SK-N-SH treated with all-trans-retinoic acid at 6 μM for 48 hours (cell line): ENCODE measurements at regions not wholly inside any gene's neighbourhood (a gene's known extent, or its start where the extent isn't known, plus 50 kb on each side); places are given as distances from the start of the nearest gene placed in this dataset.
"Not testable (repeated sequence)": the region's sequence is repeated elsewhere in the genome, so short reads cannot be mapped to it uniquely, and the experiment has no call there.

ENCODE experiments used
- ATAC-seq: fragments of 200-7000 bp; cut with Tn5 transposase; 3 replicates; pipeline ENCODE4 v1.9.1; 2020; ENCODE audit warnings: mild to moderate bottlenecking, moderate library complexity
- CSDC2 ChIP-seq: fragments of 250-450 bp; sonication (Bioruptor Pico); IDR thresholded peaks from 2 replicates; pipeline ENCODE4 v1.5.0; 2020; ENCODE audit warnings: mild to moderate bottlenecking, moderate library complexity
- ESRRG ChIP-seq: fragments of 250-450 bp; sonication (Bioruptor Pico); IDR thresholded peaks from 2 replicates; pipeline ENCODE4 v1.6.1; 2021; ENCODE audit warnings: mild to moderate bottlenecking
- GLIS3 ChIP-seq: fragments of 250-450 bp; sonication (Bioruptor Pico); IDR thresholded peaks from 2 replicates; pipeline ENCODE4 v1.5.0; 2020; ENCODE audit warnings: mild to moderate bottlenecking, moderate library complexity
- ISL1 ChIP-seq: fragments of 250-450 bp; sonication (Bioruptor Pico); IDR thresholded peaks from 2 replicates; pipeline ENCODE4 v2.1.2; 2022; ENCODE audit warnings: mild to moderate bottlenecking, moderate library complexity
- PPARA ChIP-seq: fragments of 250-450 bp; sonication (Bioruptor Pico); IDR thresholded peaks from 2 replicates; pipeline ENCODE4 v1.5.0; 2020; ENCODE audit warnings: mild to moderate bottlenecking, borderline replicate concordance
- RARB ChIP-seq: fragments of 250-450 bp; sonication (Bioruptor Pico); IDR thresholded peaks from 2 replicates; pipeline ENCODE4 v1.8.0; 2021; ENCODE audit warnings: mild to moderate bottlenecking, moderate library complexity
- SNAI2 ChIP-seq: fragments of 250-450 bp; sonication (Bioruptor Pico); IDR thresholded peaks from 2 replicates; pipeline ENCODE4 v1.5.0; 2020; ENCODE audit warnings: mild to moderate bottlenecking, moderate library complexity
- TCF4 ChIP-seq: fragments of 250-450 bp; sonication (Bioruptor Pico); IDR thresholded peaks from 2 replicates; pipeline ENCODE4 v1.8.0; 2021; ENCODE audit warnings: mild to moderate bottlenecking, moderate library complexity, borderline replicate concordance
- TOX ChIP-seq: fragments of 250-450 bp; sonication (Bioruptor Pico); IDR thresholded peaks from 2 replicates; pipeline ENCODE4 v1.8.0; 2021; ENCODE audit warnings: mild to moderate bottlenecking, moderate library complexity, borderline replicate concordance
- ZC3H10 ChIP-seq: fragments of 250-450 bp; sonication (Bioruptor Pico); IDR thresholded peaks from 2 replicates; pipeline ENCODE4 v1.5.1; 2021; ENCODE audit warnings: mild to moderate bottlenecking, moderate library complexity
- ZFP3 ChIP-seq: fragments of 250-450 bp; sonication (Bioruptor Pico); IDR thresholded peaks from 2 replicates; pipeline ENCODE4 v1.5.0; 2020; ENCODE audit warnings: mild to moderate bottlenecking, moderate library complexity
- ZFP30 ChIP-seq: fragments of 450-650 bp; formaldehyde crosslinking; IDR thresholded peaks from 2 replicates; pipeline ENCODE4 v1.5.0; 2022; ENCODE audit warnings: mild to moderate bottlenecking, moderate library complexity
- ZNF70 ChIP-seq: fragments of 450-650 bp; formaldehyde crosslinking; IDR thresholded peaks from 2 replicates; pipeline ENCODE4 v1.5.0; 2020; ENCODE audit warnings: mild to moderate bottlenecking, moderate library complexity
- ZNF8 ChIP-seq: fragments of 450-650 bp; formaldehyde crosslinking; IDR thresholded peaks from 2 replicates; pipeline ENCODE4 v1.5.0; 2020; ENCODE audit warnings: mild to moderate bottlenecking, moderate library complexity
- TF ChIP-seq, protein P1 (sequence below): fragments of 250-450 bp; sonication (Bioruptor Pico); IDR thresholded peaks from 2 replicates; pipeline ENCODE4 v1.8.0; 2021; ENCODE audit warnings: low read depth, mild to moderate bottlenecking, moderate library complexity, borderline replicate concordance
- TF ChIP-seq, protein P2 (sequence below): fragments of 250-450 bp; sonication (Bioruptor Pico); IDR thresholded peaks from 2 replicates; pipeline ENCODE4 v1.8.0; 2020; ENCODE audit warnings: mild to moderate bottlenecking, moderate library complexity, borderline replicate concordance
- TF ChIP-seq, protein P3 (sequence below): fragments of 250-450 bp; sonication (Bioruptor Pico); IDR thresholded peaks from 2 replicates; pipeline ENCODE4 v1.5.1; 2020; ENCODE audit warnings: low read depth, mild to moderate bottlenecking, moderate library complexity
- TF ChIP-seq, protein P4 (sequence below): fragments of 250-450 bp; sonication (Bioruptor Pico); IDR thresholded peaks from 2 replicates; pipeline ENCODE4 v1.5.0; 2020; ENCODE audit warnings: mild to moderate bottlenecking, moderate library complexity
- TF ChIP-seq, protein P5 (sequence below): fragments of 250-450 bp; sonication (Bioruptor Pico); IDR thresholded peaks from 2 replicates; pipeline ENCODE4 v1.5.1; 2021; ENCODE audit warnings: mild to moderate bottlenecking, moderate library complexity

DNA sequence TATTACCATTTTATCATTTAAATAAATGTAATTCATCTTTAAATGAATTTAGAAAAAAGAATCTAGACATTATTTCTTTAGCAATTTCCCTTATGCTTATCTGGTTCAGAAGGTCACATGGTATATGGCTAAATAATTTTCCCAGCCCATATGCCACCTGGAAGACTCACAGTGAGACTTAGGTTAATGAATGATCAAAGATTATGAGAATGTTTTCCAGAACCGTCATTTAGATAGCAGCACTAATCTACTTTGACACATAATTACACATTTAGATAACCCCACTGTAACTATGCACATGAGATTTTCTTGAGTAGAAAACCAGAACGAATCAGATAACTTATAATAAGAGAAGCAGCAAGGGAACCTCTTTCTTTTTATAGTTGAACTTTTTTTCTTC is 124.9 kb upstream of the CCDC180 start:
- 0 out of 2 replicates have a peak, but pooled peaks have one; percentile 58 for TF ChIP-seq TCF4 (CRISPR knock-in tag)

DNA sequence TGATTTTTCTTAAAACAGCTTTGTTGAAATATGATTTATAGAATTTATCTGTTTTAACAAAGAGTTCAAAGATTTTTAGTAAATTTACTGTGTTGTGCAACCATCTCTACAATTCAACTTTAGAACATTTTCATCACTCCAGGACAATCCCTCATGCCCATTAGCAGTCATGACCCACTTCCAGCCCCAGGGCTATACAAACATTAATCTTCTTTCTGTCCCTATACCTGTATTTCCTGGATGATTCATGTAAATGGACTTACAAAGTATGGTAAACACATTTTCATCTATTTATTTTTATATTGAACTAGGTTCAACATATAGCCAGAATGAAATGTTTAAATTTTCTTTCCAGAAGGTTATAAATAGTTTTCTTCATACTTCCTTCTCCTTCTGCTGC is 127.8 kb upstream of the CCDC180 start:
- ATAC-seq = no peak

More for the DNA sequence above, 124.9 kb upstream of the CCDC180 start:
- ATAC-seq = not testable (repeated sequence)

DNA sequence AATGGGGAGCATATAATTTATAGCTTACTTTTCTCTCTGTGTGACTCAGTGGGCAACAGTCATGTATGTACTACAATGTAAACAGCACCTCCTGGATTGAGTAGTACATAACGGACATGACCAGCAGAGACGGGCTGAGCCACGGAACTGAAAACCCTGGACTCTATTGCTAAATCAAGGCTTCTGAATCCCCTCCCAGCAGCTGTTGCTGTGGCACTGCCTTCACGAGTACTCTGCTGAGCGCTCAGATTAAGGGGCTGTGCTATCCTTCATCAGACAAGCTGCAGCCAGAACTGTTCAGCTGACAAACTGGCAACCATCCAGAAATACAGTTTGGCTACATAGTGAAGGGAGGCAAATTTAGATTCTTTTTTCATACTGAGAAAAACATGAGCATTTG is 131.3 kb upstream of the CCDC180 start:
- ATAC-seq = peak; percentile 28; the same call in 1 of the 3 replicates
- TF ChIP-seq ISL1 (CRISPR knock-in tag) (no peak), ZNF70 (peak; percentile 83)

More for the DNA sequence above, 127.8 kb upstream of the CCDC180 start:
- TF ChIP-seq CSDC2 (CRISPR knock-in tag) (no peak), ZNF70 (no peak), ZFP30 (CRISPR knock-in tag) (no peak), ZFP3 (no peak), GLIS3 (CRISPR knock-in tag) (no peak), TOX (CRISPR knock-in tag) (no peak), ZC3H10 (CRISPR knock-in tag) (no peak), PPARA (no peak), SNAI2 (no peak), RARB (no peak), TCF4 (CRISPR knock-in tag) (no peak), ESRRG (CRISPR knock-in tag) (no peak)
- TF ChIP-seq, protein P1, sequence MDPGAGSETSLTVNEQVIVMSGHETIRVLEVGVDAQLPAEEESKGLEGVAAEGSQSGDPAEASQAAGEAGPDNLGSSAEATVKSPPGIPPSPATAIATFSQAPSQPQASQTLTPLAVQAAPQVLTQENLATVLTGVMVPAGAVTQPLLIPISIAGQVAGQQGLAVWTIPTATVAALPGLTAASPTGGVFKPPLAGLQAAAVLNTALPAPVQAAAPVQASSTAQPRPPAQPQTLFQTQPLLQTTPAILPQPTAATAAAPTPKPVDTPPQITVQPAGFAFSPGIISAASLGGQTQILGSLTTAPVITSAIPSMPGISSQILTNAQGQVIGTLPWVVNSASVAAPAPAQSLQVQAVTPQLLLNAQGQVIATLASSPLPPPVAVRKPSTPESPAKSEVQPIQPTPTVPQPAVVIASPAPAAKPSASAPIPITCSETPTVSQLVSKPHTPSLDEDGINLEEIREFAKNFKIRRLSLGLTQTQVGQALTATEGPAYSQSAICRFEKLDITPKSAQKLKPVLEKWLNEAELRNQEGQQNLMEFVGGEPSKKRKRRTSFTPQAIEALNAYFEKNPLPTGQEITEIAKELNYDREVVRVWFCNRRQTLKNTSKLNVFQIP = no peak
- TF ChIP-seq, protein P2, sequence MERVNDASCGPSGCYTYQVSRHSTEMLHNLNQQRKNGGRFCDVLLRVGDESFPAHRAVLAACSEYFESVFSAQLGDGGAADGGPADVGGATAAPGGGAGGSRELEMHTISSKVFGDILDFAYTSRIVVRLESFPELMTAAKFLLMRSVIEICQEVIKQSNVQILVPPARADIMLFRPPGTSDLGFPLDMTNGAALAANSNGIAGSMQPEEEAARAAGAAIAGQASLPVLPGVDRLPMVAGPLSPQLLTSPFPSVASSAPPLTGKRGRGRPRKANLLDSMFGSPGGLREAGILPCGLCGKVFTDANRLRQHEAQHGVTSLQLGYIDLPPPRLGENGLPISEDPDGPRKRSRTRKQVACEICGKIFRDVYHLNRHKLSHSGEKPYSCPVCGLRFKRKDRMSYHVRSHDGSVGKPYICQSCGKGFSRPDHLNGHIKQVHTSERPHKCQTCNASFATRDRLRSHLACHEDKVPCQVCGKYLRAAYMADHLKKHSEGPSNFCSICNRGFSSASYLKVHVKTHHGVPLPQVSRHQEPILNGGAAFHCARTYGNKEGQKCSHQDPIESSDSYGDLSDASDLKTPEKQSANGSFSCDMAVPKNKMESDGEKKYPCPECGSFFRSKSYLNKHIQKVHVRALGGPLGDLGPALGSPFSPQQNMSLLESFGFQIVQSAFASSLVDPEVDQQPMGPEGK (CRISPR knock-in tag) = no peak
- TF ChIP-seq, protein P3, sequence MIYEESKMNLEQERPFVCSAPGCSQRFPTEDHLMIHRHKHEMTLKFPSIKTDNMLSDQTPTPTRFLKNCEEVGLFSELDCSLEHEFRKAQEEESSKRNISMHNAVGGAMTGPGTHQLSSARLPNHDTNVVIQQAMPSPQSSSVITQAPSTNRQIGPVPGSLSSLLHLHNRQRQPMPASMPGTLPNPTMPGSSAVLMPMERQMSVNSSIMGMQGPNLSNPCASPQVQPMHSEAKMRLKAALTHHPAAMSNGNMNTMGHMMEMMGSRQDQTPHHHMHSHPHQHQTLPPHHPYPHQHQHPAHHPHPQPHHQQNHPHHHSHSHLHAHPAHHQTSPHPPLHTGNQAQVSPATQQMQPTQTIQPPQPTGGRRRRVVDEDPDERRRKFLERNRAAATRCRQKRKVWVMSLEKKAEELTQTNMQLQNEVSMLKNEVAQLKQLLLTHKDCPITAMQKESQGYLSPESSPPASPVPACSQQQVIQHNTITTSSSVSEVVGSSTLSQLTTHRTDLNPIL (CRISPR knock-in tag) = no peak

DNA sequence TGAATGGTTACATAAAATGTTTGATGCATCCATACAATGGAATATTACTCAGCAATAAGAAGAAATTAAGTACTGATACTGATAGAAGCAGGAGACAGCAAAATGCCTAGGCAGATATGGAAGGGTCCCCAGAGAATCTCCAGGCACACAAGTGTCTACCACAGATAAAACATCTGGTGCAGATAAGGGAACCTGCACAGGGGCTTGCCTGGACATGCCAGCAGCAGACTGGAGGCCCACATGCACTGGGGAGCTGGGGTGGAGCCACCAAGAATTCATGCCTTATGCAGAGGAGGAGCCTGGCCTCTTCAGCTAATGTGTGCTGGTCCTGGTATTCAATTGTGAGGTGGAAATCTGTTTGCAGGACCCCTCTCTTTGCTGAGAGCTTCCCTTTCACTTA is 129.2 kb upstream of the CTSV start:
- ATAC-seq = not testable (repeated sequence)
- TF ChIP-seq ZNF8 (CRISPR knock-in tag) = peak; percentile 30; the same call in 1 of the 2 replicates
- peak; percentile 51; the same call in 1 of the 2 replicates for TF ChIP-seq TCF4 (CRISPR knock-in tag)

DNA sequence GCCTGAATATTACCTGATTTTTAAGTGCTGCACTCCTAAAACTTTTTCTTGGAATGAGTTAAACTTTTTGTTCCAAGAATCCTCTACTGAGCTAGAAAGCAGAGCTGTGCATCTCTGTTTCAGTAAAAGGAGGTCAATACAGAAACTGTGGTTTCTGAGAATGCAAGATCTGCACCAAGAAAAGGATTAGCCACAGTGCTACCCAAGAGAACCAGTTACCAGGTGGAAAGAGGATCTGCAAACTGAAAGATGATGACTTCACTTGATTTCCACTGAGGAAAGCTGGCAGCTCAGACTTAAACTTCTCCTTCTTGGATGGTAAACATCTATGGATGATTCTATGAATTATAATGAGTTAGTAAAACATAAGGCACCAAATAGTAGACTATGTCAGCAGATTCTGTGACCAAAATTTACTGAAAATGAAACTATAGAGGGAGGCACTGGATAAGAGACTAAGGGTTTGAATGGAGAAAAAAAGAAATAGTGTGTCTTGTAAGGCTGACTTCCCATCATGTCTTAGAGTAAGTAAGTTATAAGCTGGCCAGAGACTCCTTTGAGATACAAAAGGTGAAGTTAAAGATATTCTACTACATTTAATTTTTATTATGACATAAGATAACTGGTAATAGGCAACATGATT is 127.7 kb upstream of the CTSV start:
- not testable (repeated sequence) for ATAC-seq

DNA sequence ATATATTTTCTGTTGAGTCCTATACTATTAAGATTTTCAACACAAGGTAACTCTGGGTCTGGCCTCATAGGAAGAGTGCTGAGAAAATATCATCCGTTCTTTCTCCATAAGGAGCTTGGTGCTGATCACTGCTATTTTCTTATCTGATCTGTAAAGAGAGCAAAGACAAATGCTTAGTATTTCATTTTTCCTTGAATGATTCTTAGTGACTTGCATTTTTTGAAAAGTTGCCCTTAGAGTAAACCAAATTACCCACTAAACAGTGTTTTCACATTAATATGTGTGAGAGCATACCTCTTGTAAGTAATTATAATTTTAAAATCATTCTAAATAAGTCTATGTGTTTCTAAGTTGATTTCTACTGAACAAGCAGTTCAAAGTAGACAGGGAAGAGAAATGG is 121.3 kb upstream of the CTSV start:
- ATAC-seq = no peak
- no peak for TF ChIP-seq TOX (CRISPR knock-in tag)
- no peak for TF ChIP-seq ESRRG (CRISPR knock-in tag)
- no peak for TF ChIP-seq CSDC2 (CRISPR knock-in tag)
- TF ChIP-seq PPARA = no peak
- TF ChIP-seq, protein P1 = no peak
- no peak for TF ChIP-seq TCF4 (CRISPR knock-in tag)
- TF ChIP-seq, protein P4, sequence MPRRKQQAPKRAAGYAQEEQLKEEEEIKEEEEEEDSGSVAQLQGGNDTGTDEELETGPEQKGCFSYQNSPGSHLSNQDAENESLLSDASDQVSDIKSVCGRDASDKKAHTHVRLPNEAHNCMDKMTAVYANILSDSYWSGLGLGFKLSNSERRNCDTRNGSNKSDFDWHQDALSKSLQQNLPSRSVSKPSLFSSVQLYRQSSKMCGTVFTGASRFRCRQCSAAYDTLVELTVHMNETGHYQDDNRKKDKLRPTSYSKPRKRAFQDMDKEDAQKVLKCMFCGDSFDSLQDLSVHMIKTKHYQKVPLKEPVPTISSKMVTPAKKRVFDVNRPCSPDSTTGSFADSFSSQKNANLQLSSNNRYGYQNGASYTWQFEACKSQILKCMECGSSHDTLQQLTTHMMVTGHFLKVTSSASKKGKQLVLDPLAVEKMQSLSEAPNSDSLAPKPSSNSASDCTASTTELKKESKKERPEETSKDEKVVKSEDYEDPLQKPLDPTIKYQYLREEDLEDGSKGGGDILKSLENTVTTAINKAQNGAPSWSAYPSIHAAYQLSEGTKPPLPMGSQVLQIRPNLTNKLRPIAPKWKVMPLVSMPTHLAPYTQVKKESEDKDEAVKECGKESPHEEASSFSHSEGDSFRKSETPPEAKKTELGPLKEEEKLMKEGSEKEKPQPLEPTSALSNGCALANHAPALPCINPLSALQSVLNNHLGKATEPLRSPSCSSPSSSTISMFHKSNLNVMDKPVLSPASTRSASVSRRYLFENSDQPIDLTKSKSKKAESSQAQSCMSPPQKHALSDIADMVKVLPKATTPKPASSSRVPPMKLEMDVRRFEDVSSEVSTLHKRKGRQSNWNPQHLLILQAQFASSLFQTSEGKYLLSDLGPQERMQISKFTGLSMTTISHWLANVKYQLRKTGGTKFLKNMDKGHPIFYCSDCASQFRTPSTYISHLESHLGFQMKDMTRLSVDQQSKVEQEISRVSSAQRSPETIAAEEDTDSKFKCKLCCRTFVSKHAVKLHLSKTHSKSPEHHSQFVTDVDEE = no peak
- no peak for TF ChIP-seq ZNF70
- TF ChIP-seq, protein P2 (CRISPR knock-in tag) = no peak
- TF ChIP-seq RARB = no peak
- TF ChIP-seq, protein P5, sequence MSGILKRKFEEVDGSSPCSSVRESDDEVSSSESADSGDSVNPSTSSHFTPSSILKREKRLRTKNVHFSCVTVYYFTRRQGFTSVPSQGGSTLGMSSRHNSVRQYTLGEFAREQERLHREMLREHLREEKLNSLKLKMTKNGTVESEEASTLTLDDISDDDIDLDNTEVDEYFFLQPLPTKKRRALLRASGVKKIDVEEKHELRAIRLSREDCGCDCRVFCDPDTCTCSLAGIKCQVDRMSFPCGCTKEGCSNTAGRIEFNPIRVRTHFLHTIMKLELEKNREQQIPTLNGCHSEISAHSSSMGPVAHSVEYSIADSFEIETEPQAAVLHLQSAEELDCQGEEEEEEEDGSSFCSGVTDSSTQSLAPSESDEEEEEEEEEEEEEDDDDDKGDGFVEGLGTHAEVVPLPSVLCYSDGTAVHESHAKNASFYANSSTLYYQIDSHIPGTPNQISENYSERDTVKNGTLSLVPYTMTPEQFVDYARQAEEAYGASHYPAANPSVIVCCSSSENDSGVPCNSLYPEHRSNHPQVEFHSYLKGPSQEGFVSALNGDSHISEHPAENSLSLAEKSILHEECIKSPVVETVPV (CRISPR knock-in tag) = no peak
- TF ChIP-seq ZFP30 (CRISPR knock-in tag) = no peak
